ENCODE measurements at regions not wholly inside any gene's neighbourhood (a gene's known extent, or its start where the extent isn't known, plus 50 kb on each side); places are given as distances from the start of the nearest gene placed in this dataset.

DNA sequence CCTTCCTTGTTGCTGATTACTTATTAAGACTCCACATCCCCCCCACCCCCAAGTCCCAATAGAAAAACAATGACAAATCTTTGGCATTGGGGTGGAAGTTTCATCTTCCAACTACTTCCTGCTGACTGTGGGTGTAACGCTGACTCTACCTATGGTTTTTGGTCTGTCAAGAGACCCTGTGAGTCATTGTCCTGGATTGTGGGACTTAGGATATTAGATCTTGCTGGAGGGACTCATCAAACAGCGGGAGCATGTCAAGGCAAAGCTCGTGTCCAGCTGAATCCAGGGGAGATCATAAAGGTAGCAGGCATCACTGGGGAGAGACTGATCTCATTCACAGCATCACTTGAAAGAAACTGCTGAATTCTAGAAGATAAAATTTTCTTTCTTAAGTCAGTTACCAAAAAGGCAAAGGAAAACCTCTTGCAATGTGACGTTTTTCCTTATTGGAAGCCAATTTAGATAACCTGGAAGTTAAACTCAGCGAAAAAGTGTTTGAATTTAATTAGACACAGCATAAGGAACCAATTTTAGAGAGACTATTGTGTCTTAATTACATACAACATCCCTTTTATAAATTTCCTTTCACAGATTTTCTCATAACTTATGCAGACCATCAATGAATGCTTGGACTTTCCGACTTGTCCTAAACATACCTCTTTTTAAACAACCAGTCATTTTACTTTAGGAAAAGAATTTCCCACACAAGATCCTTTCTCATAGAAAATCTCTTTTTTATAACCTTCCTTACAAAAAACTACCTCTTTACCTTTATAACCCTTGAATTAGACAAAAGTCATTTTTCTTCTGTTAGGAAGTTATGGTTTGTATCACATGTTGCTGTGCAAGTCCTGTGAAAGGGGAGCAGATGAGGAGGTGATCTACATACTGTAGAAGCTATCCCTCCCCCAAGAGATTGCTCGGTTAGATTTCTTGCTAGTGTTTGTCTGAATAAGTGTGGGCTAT lies 94.6 kb upstream of the SCAF11 start:
- TF ChIP-seq, protein P1, sequence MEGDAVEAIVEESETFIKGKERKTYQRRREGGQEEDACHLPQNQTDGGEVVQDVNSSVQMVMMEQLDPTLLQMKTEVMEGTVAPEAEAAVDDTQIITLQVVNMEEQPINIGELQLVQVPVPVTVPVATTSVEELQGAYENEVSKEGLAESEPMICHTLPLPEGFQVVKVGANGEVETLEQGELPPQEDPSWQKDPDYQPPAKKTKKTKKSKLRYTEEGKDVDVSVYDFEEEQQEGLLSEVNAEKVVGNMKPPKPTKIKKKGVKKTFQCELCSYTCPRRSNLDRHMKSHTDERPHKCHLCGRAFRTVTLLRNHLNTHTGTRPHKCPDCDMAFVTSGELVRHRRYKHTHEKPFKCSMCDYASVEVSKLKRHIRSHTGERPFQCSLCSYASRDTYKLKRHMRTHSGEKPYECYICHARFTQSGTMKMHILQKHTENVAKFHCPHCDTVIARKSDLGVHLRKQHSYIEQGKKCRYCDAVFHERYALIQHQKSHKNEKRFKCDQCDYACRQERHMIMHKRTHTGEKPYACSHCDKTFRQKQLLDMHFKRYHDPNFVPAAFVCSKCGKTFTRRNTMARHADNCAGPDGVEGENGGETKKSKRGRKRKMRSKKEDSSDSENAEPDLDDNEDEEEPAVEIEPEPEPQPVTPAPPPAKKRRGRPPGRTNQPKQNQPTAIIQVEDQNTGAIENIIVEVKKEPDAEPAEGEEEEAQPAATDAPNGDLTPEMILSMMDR (IDR thresholded peaks at IDR 0.05; ENCODE audit: borderline replicate concordance, insufficient read depth, low read depth, low read length), result no peak
- no peak overlapping the region for H3K4me3 ChIP-seq (ENCODE audit: low read depth, low read length)

DNA sequence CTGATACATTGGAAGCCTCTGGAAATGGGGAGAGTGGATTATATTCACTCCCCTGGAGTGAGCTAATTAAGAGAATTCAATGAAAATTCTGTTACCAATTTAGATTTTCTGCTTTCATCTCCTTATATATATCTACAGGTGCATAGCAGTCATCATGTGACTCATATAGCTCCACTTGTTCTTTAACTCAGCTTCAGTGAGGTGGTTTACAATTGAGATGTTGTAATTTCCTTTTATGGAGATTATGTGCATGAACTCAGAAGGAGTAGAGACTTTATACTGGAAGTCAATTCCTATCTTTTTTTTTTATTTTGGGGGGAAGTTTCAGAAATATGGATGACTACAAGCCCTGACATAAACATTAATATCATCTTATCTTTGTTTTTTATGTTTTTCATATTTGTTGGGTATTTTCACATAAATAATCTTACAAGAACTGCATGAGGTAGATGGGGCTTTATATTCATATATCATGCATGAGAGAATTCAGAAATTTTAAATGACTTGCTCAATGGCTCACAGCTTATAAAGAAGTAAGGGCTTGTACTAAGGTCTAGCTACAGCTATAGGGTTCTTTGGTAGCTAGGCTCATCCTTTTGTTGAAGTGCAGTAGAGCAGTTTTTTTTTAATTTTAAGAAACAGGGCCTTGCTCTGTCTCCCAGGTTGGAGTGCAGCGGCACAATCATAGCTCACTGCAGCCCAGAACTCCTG lies 92.3 kb upstream of the SCAF11 start:
- TF ChIP-seq, protein P1 (IDR thresholded peaks at IDR 0.05; ENCODE audit: borderline replicate concordance, insufficient read depth, low read depth, low read length), result no peak
- H3K4me3 ChIP-seq (ENCODE audit: low read depth, low read length), result no peak overlapping the region

DNA sequence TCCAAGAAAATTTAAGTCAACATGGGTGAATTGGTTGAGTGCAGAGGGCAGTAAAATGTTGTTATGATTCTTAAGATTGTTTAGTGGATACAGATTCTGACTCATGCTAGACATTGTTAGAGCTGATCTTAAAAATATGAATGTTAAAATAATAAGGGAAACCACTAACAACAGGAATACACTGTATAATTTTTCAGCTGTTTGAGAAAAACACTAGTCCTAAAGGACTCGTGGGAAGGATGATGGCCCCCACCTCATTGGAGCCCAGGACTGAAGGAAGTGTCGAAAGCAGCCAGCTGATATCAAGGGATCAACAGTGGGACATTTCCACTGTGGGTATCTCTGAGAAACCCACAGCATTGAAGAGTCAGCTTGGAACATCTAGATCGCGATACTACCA lies 82.9 kb upstream of the SCAF11 start:
- no peak overlapping the region for H3K4me3 ChIP-seq (ENCODE audit: low read depth, low read length)
- TF ChIP-seq, protein P1 (IDR thresholded peaks at IDR 0.05; ENCODE audit: borderline replicate concordance, insufficient read depth, low read depth, low read length), result no peak

DNA sequence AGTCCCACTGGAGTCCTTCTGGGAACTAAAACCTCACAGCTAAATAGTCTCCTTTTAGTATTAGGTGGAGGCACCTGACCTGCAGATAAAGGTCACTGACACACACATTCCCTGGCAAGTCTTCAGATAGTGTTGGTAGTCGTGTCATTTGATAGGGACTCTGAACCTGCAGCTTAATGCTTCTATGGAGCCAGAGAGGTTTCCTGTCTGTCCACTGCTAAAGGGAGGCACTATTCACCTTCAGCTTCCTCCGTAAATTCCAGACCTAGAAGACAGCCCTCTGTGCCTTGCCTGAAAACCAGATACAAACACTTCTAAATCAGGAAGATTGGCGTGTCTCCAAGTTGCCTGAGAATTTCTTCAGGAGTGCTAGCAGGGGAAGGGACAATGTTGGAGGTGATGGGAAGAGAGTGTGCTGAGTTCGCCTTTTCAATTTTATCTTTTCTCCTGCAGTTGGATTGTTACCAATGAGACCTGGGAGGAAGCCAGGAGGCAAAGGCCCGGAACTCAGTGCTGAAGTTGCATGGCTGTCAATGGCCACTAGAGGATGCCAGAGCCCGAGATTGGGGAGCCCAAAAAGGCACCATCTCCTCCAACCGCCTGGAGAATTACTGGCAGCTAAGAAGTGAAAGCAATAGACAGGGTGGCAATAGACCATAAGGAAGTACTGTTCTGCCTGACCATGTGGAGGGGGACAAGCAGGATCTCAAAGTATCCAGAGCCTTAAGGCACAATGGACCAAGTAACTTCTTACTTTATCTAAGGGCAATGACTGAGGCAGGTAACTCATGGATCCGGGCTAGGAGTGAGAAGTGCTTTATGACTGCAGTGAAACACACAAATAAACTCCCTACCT lies 81.6 kb upstream of the SCAF11 start:
- TF ChIP-seq, protein P1 (IDR thresholded peaks at IDR 0.05; ENCODE audit: borderline replicate concordance, insufficient read depth, low read depth, low read length), result peak; percentile 100
- no peak overlapping the region for H3K4me3 ChIP-seq (ENCODE audit: low read depth, low read length)

DNA sequence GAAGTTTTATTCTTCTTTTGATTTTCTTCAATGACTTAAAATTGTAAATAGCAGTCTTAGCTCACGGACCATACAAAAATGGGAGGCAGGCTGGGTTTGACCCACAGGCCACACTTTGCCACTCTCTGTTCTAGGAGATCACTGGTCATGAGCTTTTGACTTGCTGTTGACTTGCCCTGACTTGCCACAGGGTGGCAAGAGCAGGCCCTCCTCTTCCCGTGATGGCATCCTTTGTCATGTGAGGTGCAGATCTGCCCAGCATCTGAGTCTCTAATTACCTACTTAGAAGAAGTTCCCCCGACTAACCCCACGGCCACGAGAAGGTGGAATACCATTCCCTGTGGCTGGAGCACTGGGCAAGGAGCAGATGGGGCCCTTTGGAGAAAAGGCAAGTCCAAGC lies 81.0 kb upstream of the SCAF11 start:
- H3K4me3 ChIP-seq (ENCODE audit: low read depth, low read length), result no peak overlapping the region
- TF ChIP-seq, protein P1 (IDR thresholded peaks at IDR 0.05; ENCODE audit: borderline replicate concordance, insufficient read depth, low read depth, low read length), result peak; percentile 14; the same call in 1 of the 2 replicates

DNA sequence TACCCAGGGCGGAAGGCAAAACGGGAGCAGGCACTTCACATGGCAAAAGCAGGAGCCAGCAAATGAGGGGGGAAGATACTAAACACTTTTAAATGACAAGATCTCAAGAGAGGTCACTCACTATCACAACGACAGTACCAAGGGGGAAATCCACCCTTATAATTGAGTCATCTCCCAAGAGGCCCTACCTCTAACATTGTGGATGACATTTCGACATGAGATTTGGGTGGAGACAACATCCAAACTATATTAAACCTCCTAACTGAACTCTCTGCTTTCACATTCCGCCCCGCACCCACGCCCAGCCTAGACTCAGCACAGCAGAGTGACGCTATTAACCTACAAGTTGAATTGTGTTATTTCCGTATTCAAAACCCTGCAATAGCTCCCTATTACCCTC lies 76.7 kb upstream of the SCAF11 start:
- no peak overlapping the region for H3K4me3 ChIP-seq (ENCODE audit: low read depth, low read length)
- TF ChIP-seq, protein P1 (IDR thresholded peaks at IDR 0.05; ENCODE audit: borderline replicate concordance, insufficient read depth, low read depth, low read length), result no peak

Data from GM12875 (cell line).